Subcutaneous abdominal adipose tissue (tissue), 5 donors: ENCODE measurements at regions not wholly inside any gene's neighbourhood (a gene's known extent, or its start where the extent isn't known, plus 50 kb on each side); places are given as distances from the start of the nearest gene placed in this dataset.

Experiments
- H3K27ac ChIP-seq: one replicate; pipeline ENCODE4 v1.7.0; 2013; ENCODE audit warnings: low read depth, mild to moderate bottlenecking, inconsistent platforms, low read length, moderate library complexity
- H3K27me3 ChIP-seq, 5 donors: one replicate each; pipeline ENCODE4 v1.7.0; 2013; ENCODE audit warnings: low read length in 5 of 5, inconsistent platforms in 1 of 5; ENCODE audit not compliant: control insufficient read depth in 5 of 5, insufficient read depth in 4 of 5
- H3K36me3 ChIP-seq, 5 donors: one replicate each; pipeline ENCODE4 v1.7.0; 2013; ENCODE audit warnings: low read length in 5 of 5; ENCODE audit not compliant: control insufficient read depth in 5 of 5, insufficient read depth in 5 of 5
- H3K4me1 ChIP-seq, 5 donors: one replicate each; pipeline ENCODE4 v1.7.0; 2013; ENCODE audit warnings: low read length in 5 of 5, mild to moderate bottlenecking in 3 of 5, moderate library complexity in 1 of 5; ENCODE audit not compliant: control insufficient read depth in 5 of 5, insufficient read depth in 5 of 5
- H3K4me3 ChIP-seq, 5 donors: one replicate each; pipeline ENCODE4 v1.7.0; 2013; ENCODE audit warnings: low read length in 5 of 5, low read depth in 1 of 5
- H3K9ac ChIP-seq, 5 donors: one replicate each; pipeline ENCODE4 v1.7.0; 2013; ENCODE audit warnings: low read length in 5 of 5, mild to moderate bottlenecking in 4 of 5, moderate library complexity in 3 of 5
- H3K9me3 ChIP-seq, 5 donors: one replicate each; pipeline ENCODE4 v1.7.0; 2013; ENCODE audit warnings: low read length in 5 of 5; ENCODE audit not compliant: control insufficient read depth in 5 of 5
- donor health status: healthy.
- donor health status: healthy.
- donor health status: healthy.
- donor health status: healthy.
- donor health status: healthy.

DNA sequence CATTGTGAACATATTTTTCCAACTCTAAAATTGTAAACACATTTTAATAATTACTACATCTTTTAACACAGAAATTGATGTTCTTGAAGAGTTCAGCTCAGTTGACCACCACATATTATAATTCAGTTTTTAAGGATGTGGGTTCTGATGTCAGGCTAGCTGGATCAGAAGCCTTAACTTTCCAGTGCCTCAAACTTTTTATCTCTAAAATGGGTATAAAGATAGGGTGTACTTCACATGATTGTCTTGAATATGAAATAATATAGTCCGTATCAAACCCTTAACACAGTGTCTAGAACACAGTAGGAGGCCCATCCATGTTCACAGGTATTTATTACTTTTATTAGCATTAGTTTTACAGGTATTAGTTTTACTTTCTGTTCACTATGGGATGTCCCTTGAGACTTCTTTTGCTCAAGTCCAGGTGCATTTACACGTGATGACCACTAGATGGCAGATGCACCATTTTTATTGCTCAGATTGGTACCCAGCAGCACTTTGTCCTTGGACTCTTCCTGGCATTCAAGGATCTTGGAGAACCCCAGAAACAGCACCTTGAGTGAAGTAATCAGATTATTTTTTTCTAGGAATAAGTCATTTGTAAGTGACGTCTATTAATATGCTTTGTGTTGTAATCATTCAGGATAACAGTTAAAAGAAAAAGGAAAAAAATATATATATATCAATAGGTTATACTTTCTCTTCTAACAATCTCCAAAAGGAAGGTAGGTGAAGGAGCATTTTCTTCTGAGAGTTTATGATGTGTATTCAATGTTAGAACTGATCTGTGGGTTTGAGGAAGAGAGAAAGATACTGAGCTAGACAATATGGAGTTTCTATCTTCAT lies 580.2 kb downstream of the ETNK1 start:
- no peaks in the 10 kb centered on the region for H3K36me3 ChIP-seq
- H3K9ac ChIP-seq, result no peak overlapping the region
- H3K27ac ChIP-seq, result no peak overlapping the region

GRCh38 chr12:23209793-23210192 lies 584.8 kb downstream of the ETNK1 start:
- Histone ChIP-seq H3K9ac (no peak overlapping the region), H3K27ac (no peak overlapping the region), H3K36me3 (no peaks in the 10 kb centered on the region), H3K27me3 (no peaks in the 10 kb centered on the region), H3K4me1 (peaks cover 0 to 9% (median 0%) of the 10 kb centered on the region in 5 donors), H3K4me3 (no peak overlapping the region), H3K9me3 (peaks cover 0 to 5% (median 0%) of the 10 kb centered on the region in 5 donors)

More for the DNA sequence above, 580.2 kb downstream of the ETNK1 start:
- Histone ChIP-seq H3K4me1 (peaks cover 0 to 3% (median 0%) of the 10 kb centered on the region in 5 donors), H3K27me3 (no peaks in the 10 kb centered on the region), H3K9me3 (no peaks in the 10 kb centered on the region), H3K4me3 (no peak overlapping the region)

- Histone ChIP-seq H3K36me3 (no peaks in the 10 kb centered on the region), H3K4me3 (no peak overlapping the region), H3K9ac (no peak overlapping the region), H3K27me3 (no peaks in the 10 kb centered on the region), H3K9me3 (peaks cover 0 to 11% (median 7%) of the 10 kb centered on the region in 5 donors), H3K4me1 (peaks cover 0 to 9% (median 0%) of the 10 kb centered on the region in 5 donors), H3K27ac (no peak overlapping the region)
These were observed 585.6 kb downstream of the ETNK1 start for GRCh38 chr12:23210573-23210972.

DNA sequence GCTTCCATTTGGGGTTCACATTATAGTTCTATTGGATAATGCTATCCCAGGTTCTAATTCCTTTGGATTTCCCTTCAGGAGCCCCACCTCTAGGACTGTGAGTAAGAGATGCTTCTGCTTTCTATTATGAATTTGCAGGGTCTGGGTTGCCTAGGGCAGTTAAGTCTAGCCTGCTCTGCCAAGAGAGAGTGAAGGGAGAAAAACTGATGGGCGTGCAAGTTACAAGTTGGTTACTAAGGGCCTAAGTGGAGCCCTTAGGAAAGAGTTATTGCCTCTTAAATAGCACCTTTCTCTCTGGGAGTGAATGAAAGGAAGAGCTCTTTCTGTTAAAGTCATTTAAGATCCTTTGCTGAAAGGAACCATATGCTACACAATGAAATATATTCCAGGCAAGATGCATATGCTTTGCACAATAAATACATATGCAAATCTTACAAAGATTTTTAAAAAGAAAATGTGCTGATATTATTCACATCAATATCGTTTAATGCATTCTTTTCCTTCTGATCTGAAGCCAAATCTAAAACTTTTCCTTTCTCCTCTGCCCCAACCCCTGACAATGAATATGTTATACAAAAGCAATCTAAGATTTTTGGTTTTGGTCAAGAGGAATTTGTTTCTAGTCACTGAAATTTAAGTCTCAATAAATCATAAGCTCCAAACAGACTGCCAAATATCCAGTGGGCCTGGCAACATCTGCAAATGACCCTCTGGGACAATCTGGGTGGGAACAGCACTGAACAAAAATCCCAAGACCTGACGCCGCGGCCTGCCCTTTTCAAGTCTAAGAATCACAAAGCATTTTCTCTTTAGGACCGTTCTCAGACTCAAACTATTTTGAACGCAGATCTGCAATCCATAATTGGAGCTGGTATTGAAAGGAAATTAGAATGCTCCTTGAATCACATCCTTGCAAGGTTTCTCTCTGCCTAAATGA lies 586.7 kb downstream of the ETNK1 start:
- Histone ChIP-seq H3K9ac (no peak overlapping the region), H3K27ac (no peak overlapping the region), H3K4me1 (peaks cover 0 to 9% (median 0%) of the 10 kb centered on the region in 5 donors), H3K9me3 (peaks cover 2 to 18% (median 8%) of the 10 kb centered on the region in 5 donors), H3K36me3 (no peaks in the 10 kb centered on the region), H3K4me3 (no peak overlapping the region), H3K27me3 (no peaks in the 10 kb centered on the region)

DNA sequence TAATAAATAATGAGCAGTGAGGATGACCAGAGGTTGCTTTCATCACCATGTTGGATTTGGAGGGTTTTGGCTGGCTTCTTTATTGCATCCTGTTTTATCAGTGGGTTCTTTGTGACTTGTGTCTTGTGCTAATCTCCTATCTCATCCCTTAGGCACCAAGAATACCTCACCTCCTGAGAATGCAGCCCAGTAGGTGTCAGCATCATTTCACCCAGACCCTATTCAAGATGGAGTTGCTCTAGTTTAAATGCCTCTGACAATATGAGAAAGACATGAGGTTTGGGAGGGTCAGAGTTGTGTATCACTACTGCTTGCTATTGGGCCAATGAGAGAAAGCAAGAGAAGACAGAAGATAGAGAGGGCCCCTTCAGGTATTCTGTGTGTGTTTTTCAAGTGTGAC lies 592.2 kb downstream of the ETNK1 start:
- H3K9me3 ChIP-seq, result peaks cover 2 to 18% (median 8%) of the 10 kb centered on the region in 5 donors
- no peak overlapping the region for H3K9ac ChIP-seq

GRCh38 chr12:23217667-23218066 lies 592.7 kb downstream of the ETNK1 start:
- H3K4me3 ChIP-seq, result no peak overlapping the region
- H3K27ac ChIP-seq, result no peak overlapping the region

More for the DNA sequence above, 592.2 kb downstream of the ETNK1 start:
- Histone ChIP-seq H3K27me3 (no peaks in the 10 kb centered on the region), H3K4me1 (peaks cover 0 to 9% (median 6%) of the 10 kb centered on the region in 5 donors), H3K36me3 (no peaks in the 10 kb centered on the region), H3K27ac (no peak overlapping the region), H3K4me3 (no peak overlapping the region)

GRCh38 chr12:23221066-23221465 lies 596.1 kb downstream of the ETNK1 start:
- Histone ChIP-seq H3K9me3 (peaks cover 0 to 3% (median 1%) of the 10 kb centered on the region in 5 donors), H3K36me3 (no peaks in the 10 kb centered on the region), H3K27me3 (no peaks in the 10 kb centered on the region), H3K4me3 (no peak overlapping the region), H3K4me1 (peaks cover 0 to 12% (median 6%) of the 10 kb centered on the region in 5 donors), H3K9ac (no peak overlapping the region), H3K27ac (no peak overlapping the region)

More at GRCh38 chr12:23217667-23218066, 592.7 kb downstream of the ETNK1 start:
- no peaks in the 10 kb centered on the region for H3K36me3 ChIP-seq
- H3K27me3 ChIP-seq, result no peaks in the 10 kb centered on the region
- H3K9ac ChIP-seq, result no peak overlapping the region
- H3K9me3 ChIP-seq, result peaks cover 2 to 18% (median 8%) of the 10 kb centered on the region in 5 donors
- H3K4me1 ChIP-seq, result peaks cover 0 to 9% (median 6%) of the 10 kb centered on the region in 5 donors

- Histone ChIP-seq H3K4me1 (peaks cover 0 to 12% (median 6%) of the 10 kb centered on the region in 5 donors), H3K36me3 (no peaks in the 10 kb centered on the region), H3K4me3 (no peak overlapping the region), H3K27me3 (no peaks in the 10 kb centered on the region), H3K9ac (no peak overlapping the region), H3K27ac (no peak overlapping the region), H3K9me3 (peaks cover 0 to 3% (median 0%) of the 10 kb centered on the region in 5 donors)
These were observed 597.0 kb downstream of the ETNK1 start for GRCh38 chr12:23221926-23222325.

DNA sequence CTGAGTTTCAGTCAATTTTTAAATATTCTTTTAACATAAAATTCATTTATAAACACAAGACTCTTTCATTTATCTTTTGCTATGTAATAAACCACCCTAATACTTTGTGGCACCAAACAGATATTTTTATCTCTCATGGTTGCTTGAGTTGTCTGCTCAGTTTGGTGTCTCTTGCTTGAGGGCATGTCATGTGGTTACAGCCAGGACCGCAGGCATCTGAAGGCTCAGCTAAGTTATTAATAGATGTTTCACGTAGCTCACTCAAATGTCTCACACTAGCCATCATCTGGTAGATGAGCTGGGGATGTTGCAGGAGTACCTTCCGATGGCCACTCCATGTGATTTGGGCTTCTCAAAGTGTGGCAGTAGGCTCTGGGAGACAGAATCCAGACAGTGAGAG lies 597.8 kb downstream of the ETNK1 start:
- H3K4me3 ChIP-seq, result no peak overlapping the region
- H3K9me3 ChIP-seq, result peaks cover 0 to 3% (median 0%) of the 10 kb centered on the region in 5 donors
- H3K36me3 ChIP-seq, result no peaks in the 10 kb centered on the region
- H3K27me3 ChIP-seq, result no peaks in the 10 kb centered on the region
- H3K4me1 ChIP-seq, result peaks cover 0 to 7% (median under 1%) of the 10 kb centered on the region in 5 donors
- no peak overlapping the region for H3K27ac ChIP-seq
- no peak overlapping the region for H3K9ac ChIP-seq
